Body of pancreas (tissue), 4 donors: ENCODE measurements at regions not wholly inside any gene's neighbourhood (a gene's known extent, or its start where the extent isn't known, plus 50 kb on each side); places are given as distances from the start of the nearest gene placed in this dataset.

ENCODE experiments used
- ATAC-seq: fragments of 150-250 bp; one replicate; pipeline ENCODE4 v1.9.1; 2016
- DNase-seq, 4 donors: peaks; one replicate each; pipeline ENCODE4 v3.0.0-alpha.2; 2019
- H3K27ac ChIP-seq, 4 donors: fragments of 200-600 bp; sonication (generic); 1 replicate in 3 of 4; 2 replicates in 1 of 4; pipeline versions ENCODE4 v1.5.1 to v1.6.1; 2016 to 2019; ENCODE audit warnings: mild to moderate bottlenecking in 1 of 4, mixed read lengths in 1 of 4, moderate library complexity in 1 of 4
- H3K27me3 ChIP-seq, 2 donors: fragments of 200-600 bp; sonication (generic); one replicate each; pipeline ENCODE4 v1.6.0; 2016; ENCODE audit warnings: mild to moderate bottlenecking in 1 of 2
- H3K36me3 ChIP-seq, 2 donors: fragments of 200-600 bp; sonication (generic); replicated peaks in 1 of 2; 2 replicates each; pipeline ENCODE4 v1.5.1; 2016; ENCODE audit warnings: low read depth in 2 of 2; ENCODE audit not compliant: insufficient read depth in 1 of 2
- H3K4me1 ChIP-seq: fragments of 200-600 bp; sonication (generic); one replicate; pipeline ENCODE4 v1.6.0; 2016
- H3K4me3 ChIP-seq, 2 donors: fragments of 200-600 bp; sonication (generic); 1 replicate in 1 of 2; 2 replicates in 1 of 2; pipeline ENCODE4 v1.5.1; 2016 to 2019
- H3K9me3 ChIP-seq, 3 donors: fragments of 200-600 bp; sonication (generic); 1 replicate in 2 of 3; 2 replicates in 1 of 3; pipeline ENCODE4 v1.5.1; 2016
- CTCF ChIP-seq, 7 experiments: fragments of 450-650 bp in 4 of 7; fragments of 200-600 bp in 3 of 7; sonication (generic) in 3 of 7; IDR thresholded peaks; one replicate each; pipeline ENCODE4 v1.5.1; 2016 to 2019; ENCODE audit warnings: antibody characterized with exemption in 7 of 7
- POLR2A ChIP-seq, 3 donors: fragments of 450-650 bp; IDR thresholded peaks; one replicate each; pipeline ENCODE4 v1.6.1; 2016; ENCODE audit warnings: antibody characterized with exemption in 3 of 3, mild to moderate bottlenecking in 2 of 3
- WGBS, 2 donors: methylation state at CpG; one replicate each; pipeline ENCODE4 v1.1.5; 2017; 5-methylcytosine and 5-hydroxymethylcytosine counted together
- intact Hi-C: fragments of 100-400 bp; cut with DNase I; formaldehyde crosslinking; loops from one replicate; pipeline ENCODE4 v1.15.1; 2023

- Histone ChIP-seq H3K36me3 (no peaks in the 10 kb centered on the region), H3K27ac (no peak overlapping the region), H3K4me1 (no peaks in the 10 kb centered on the region), H3K27me3 (no peaks in the 10 kb centered on the region), H3K4me3 (no peak overlapping the region), H3K9me3 (no peaks in the 10 kb centered on the region)
- intact Hi-C loops, result no loop called here
- DNase-seq (no peak), ATAC-seq (no peak)
- WGBS, 2 donors, result 71 to 72% methylated on average over 6 of the region's 6 CpGs
- TF ChIP-seq CTCF (IDR thresholded peaks at IDR 0.05) (no peak), POLR2A (IDR thresholded peaks at IDR 0.05) (no peak)
Measured at GRCh38 chr2:238645095-238645494, 202.8 kb upstream of the TWIST2 start.

DNA sequence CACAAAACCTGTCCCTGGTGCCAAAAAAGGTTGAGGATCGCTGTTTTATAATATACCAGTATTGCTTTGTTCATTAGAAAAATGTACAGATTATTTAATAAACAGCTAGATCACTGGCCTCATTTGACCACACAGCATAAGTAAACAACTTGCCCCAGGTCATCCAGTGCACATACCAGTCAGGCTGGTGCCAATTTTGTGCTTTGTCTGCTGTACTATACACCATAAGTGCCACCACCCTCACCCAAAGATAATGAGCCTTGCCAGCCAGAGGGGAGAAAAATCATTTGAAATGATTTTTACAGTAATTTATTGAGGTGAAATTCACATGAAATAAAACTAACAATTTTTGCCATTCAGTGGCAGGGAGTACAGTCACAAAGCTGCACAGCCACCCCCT lies 202.2 kb upstream of the TWIST2 start:
- intact Hi-C loops, result no loop called here
- no peak for DNase-seq
- 67 to 80% methylated on average over 1 of the region's 1 CpG for WGBS, 2 donors
- TF ChIP-seq POLR2A (IDR thresholded peaks at IDR 0.05) (no peak), CTCF (IDR thresholded peaks at IDR 0.05) (no peak)
- H3K27me3 ChIP-seq, result no peaks in the 10 kb centered on the region
- H3K4me3 ChIP-seq, result no peak overlapping the region
- ATAC-seq, result no peak
- no peaks in the 10 kb centered on the region for H3K36me3 ChIP-seq
- H3K4me1 ChIP-seq, result no peaks in the 10 kb centered on the region
- H3K9me3 ChIP-seq, result no peaks in the 10 kb centered on the region
- no peak overlapping the region for H3K27ac ChIP-seq

GRCh38 chr2:238646281-238646680 lies 201.6 kb upstream of the TWIST2 start:
- no peaks in the 10 kb centered on the region for H3K4me1 ChIP-seq
- no peak overlapping the region for H3K4me3 ChIP-seq
- no peak overlapping the region for H3K27ac ChIP-seq
- no peak for TF ChIP-seq POLR2A (IDR thresholded peaks at IDR 0.05)
- no peak for TF ChIP-seq CTCF (IDR thresholded peaks at IDR 0.05)
- H3K9me3 ChIP-seq, result no peaks in the 10 kb centered on the region
- H3K27me3 ChIP-seq, result no peaks in the 10 kb centered on the region
- DNase-seq, result no peak
- H3K36me3 ChIP-seq, result no peaks in the 10 kb centered on the region
- intact Hi-C loops, result no loop called here
- 71 to 79% methylated on average over 4 of the region's 4 CpGs for WGBS, 2 donors
- ATAC-seq, result no peak

DNA sequence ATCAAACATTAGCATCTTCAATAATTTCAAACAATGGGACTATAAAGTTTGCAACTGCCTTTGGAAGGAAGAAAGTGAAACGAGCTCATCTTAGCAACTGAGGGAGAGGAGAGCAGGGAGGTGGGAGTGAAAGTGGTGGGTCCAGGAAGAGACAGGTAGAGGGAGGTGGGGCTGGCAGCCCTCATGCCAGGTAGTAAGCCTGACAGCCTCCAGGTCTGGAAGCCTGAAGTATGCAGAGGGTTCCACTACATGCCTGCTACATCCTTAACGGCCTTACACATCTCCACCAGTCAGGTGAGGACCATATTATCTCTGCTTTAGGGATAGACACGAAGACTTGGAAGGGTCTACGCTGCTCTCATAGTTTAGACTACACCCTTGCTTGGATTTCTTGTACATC lies 201.1 kb upstream of the TWIST2 start:
- no peaks in the 10 kb centered on the region for H3K4me1 ChIP-seq
- H3K27ac ChIP-seq, result no peak overlapping the region
- intact Hi-C loops, result no loop called here
- TF ChIP-seq CTCF (IDR thresholded peaks at IDR 0.05), result no peak
- TF ChIP-seq POLR2A (IDR thresholded peaks at IDR 0.05), result no peak
- H3K36me3 ChIP-seq, result no peaks in the 10 kb centered on the region
- H3K27me3 ChIP-seq, result no peaks in the 10 kb centered on the region
- WGBS, 2 donors, result 68 to 71% methylated on average over 4 of the region's 4 CpGs
- H3K9me3 ChIP-seq, result no peaks in the 10 kb centered on the region
- ATAC-seq (no peak), DNase-seq (no peak)
- H3K4me3 ChIP-seq, result no peak overlapping the region

- ATAC-seq, result no peak
- WGBS, 2 donors, result 84 to 86% methylated on average over 7 of the region's 7 CpGs
- DNase-seq, result no peak
Measured at GRCh38 chr2:238649123-238649522, 198.8 kb upstream of the TWIST2 start.

More at GRCh38 chr2:238649123-238649522, 198.8 kb upstream of the TWIST2 start:
- intact Hi-C loops, result no loop called here
- H3K36me3 ChIP-seq, result no peaks in the 10 kb centered on the region
- H3K4me1 ChIP-seq, result no peaks in the 10 kb centered on the region
- no peak overlapping the region for H3K4me3 ChIP-seq
- TF ChIP-seq POLR2A (IDR thresholded peaks at IDR 0.05) (no peak), CTCF (IDR thresholded peaks at IDR 0.05) (no peak)
- no peak overlapping the region for H3K27ac ChIP-seq
- no peaks in the 10 kb centered on the region for H3K27me3 ChIP-seq
- no peaks in the 10 kb centered on the region for H3K9me3 ChIP-seq
